ENCODE measurements at regions not wholly inside any gene's neighbourhood (a gene's known extent, or its start where the extent isn't known, plus 50 kb on each side); places are given as distances from the start of the nearest gene placed in this dataset.

DNA sequence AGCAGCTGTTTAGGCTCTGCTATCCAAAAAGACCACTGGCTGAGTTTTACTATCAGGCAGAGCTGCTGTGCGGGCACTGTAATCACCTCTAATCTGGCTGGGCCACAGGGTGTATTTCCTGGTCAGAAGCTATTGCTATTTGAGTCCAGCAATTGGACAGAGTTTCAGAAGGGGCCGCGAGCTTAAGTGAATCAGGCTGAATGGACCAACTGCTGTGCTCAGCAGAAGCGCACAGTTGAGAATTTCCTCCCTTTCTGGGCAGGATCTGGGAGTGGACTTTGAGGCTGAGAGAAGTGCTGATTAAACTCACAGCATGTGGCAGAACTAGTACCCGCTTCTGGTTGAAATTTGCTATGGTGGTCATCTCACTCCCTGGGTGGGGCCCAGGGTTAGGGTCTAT, 251.8 kb downstream of the INSIG2 start:
- TF ChIP-seq, protein P1, sequence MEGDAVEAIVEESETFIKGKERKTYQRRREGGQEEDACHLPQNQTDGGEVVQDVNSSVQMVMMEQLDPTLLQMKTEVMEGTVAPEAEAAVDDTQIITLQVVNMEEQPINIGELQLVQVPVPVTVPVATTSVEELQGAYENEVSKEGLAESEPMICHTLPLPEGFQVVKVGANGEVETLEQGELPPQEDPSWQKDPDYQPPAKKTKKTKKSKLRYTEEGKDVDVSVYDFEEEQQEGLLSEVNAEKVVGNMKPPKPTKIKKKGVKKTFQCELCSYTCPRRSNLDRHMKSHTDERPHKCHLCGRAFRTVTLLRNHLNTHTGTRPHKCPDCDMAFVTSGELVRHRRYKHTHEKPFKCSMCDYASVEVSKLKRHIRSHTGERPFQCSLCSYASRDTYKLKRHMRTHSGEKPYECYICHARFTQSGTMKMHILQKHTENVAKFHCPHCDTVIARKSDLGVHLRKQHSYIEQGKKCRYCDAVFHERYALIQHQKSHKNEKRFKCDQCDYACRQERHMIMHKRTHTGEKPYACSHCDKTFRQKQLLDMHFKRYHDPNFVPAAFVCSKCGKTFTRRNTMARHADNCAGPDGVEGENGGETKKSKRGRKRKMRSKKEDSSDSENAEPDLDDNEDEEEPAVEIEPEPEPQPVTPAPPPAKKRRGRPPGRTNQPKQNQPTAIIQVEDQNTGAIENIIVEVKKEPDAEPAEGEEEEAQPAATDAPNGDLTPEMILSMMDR (IDR thresholded peaks at IDR 0.05; ENCODE audit: insufficient read depth, low read length, poor library complexity, severe bottlenecking), result no peak
- TF ChIP-seq EZH2phosphoT487 (conservative IDR thresholded peaks at IDR 0.05; ENCODE audit: low read length), result no peak

Data from SU-DHL-6 (cell line).